Astrocyte (in vitro differentiated cells and primary cell): ENCODE measurements at regions not wholly inside any gene's neighbourhood (a gene's known extent, or its start where the extent isn't known, plus 50 kb on each side); places are given as distances from the start of the nearest gene placed in this dataset.

Experiments
- EZH2 ChIP-seq: IDR thresholded peaks from 2 replicates; pipeline ENCODE4 v1.6.1; 2012; ENCODE audit warnings: mild to moderate bottlenecking, low read length, inconsistent platforms; ENCODE audit not compliant: insufficient read depth
- TF ChIP-seq, protein P1 (sequence below): IDR thresholded peaks from 2 replicates; pipeline ENCODE4 v1.5.1; 2011; ENCODE audit warnings: low read depth, mild to moderate bottlenecking, inconsistent platforms, low read length, moderate library complexity; ENCODE audit not compliant: insufficient read depth

DNA sequence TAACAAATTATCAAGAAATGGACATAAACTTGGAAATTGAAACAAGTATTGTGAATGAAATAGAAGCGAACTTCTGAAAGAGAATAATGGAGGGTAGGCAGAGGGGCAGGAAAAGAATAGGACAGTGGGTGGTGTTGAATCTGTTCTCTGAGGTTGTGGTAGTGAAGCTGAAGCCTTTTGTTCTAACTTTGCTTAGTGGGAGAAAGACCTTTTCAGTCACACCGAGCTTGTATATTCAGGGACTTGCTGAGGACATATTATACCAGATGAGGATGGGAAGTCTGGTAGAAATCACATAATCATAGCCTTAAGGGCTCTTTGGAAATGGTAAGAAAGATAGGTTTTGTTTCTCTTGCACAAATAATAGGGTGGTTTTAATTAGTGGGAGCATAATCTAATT is 115.4 kb upstream of the NDST4 start:
- TF ChIP-seq, protein P1, sequence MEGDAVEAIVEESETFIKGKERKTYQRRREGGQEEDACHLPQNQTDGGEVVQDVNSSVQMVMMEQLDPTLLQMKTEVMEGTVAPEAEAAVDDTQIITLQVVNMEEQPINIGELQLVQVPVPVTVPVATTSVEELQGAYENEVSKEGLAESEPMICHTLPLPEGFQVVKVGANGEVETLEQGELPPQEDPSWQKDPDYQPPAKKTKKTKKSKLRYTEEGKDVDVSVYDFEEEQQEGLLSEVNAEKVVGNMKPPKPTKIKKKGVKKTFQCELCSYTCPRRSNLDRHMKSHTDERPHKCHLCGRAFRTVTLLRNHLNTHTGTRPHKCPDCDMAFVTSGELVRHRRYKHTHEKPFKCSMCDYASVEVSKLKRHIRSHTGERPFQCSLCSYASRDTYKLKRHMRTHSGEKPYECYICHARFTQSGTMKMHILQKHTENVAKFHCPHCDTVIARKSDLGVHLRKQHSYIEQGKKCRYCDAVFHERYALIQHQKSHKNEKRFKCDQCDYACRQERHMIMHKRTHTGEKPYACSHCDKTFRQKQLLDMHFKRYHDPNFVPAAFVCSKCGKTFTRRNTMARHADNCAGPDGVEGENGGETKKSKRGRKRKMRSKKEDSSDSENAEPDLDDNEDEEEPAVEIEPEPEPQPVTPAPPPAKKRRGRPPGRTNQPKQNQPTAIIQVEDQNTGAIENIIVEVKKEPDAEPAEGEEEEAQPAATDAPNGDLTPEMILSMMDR = no peak
- no peak for TF ChIP-seq EZH2
